Neural progenitor cell (in vitro differentiated cells): ENCODE measurements at regions not wholly inside any gene's neighbourhood (a gene's known extent, or its start where the extent isn't known, plus 50 kb on each side); places are given as distances from the start of the nearest gene placed in this dataset.

Experiments used
- DNase-seq: peaks from one replicate; pipeline ENCODE4 v3.0.0-alpha.2; 2016; ENCODE audit warnings: low spot score
- H2AFZ ChIP-seq: fragments of 200-600 bp; sonication (generic); replicated peaks from 2 replicates; pipeline ENCODE4 v1.6.1; 2016; ENCODE audit warnings: antibody characterized with exemption
- H3F3A ChIP-seq: fragments of 200-600 bp; sonication (generic); 2 replicates; pipeline ENCODE4 v1.6.1; 2016; ENCODE audit warnings: antibody characterized with exemption, low read depth
- H3K27ac ChIP-seq: fragments of 200-600 bp; sonication (generic); 2 replicates; pipeline ENCODE4 v1.5.1; 2016; ENCODE audit warnings: mild to moderate bottlenecking
- H3K27me3 ChIP-seq: fragments of 200-600 bp; sonication (generic); 2 replicates; pipeline ENCODE4 v1.6.1; 2016; ENCODE audit warnings: mild to moderate bottlenecking, moderate library complexity
- H3K36me3 ChIP-seq: fragments of 200-600 bp; sonication (generic); 2 replicates; pipeline ENCODE4 v1.5.1; 2016
- H3K4me1 ChIP-seq: fragments of 200-600 bp; sonication (generic); 2 replicates; pipeline ENCODE4 v1.6.1; 2016; ENCODE audit warnings: mixed run types
- H3K4me2 ChIP-seq: fragments of 200-600 bp; sonication (generic); 2 replicates; pipeline ENCODE4 v1.6.1; 2016
- H3K4me3 ChIP-seq: fragments of 200-600 bp; sonication (generic); 2 replicates; pipeline ENCODE4 v1.5.1; 2016
- H3K79me2 ChIP-seq: fragments of 200-600 bp; sonication (generic); 2 replicates; pipeline ENCODE4 v1.6.1; 2016; ENCODE audit warnings: low read depth
- H3K9ac ChIP-seq: fragments of 200-600 bp; sonication (generic); 2 replicates; pipeline ENCODE4 v1.6.1; 2016
- H3K9me3 ChIP-seq: fragments of 200-600 bp; sonication (generic); 2 replicates; pipeline ENCODE4 v1.5.1; 2016; ENCODE audit warnings: low read depth
- H4K20me1 ChIP-seq: fragments of 200-600 bp; sonication (generic); 2 replicates; pipeline ENCODE4 v1.6.1; 2016; ENCODE audit warnings: low read depth
- H3K27ac Mint-ChIP-seq: 3 replicates; pipeline ENCODE4 v1.8.0; 2021; ENCODE audit warnings: mixed read lengths
- H3K27me3 Mint-ChIP-seq: 2 replicates; pipeline ENCODE4 v1.8.0; 2022; ENCODE audit warnings: low read depth, mild to moderate bottlenecking, inconsistent platforms, moderate library complexity, mixed read lengths; ENCODE audit not compliant: insufficient read depth
- H3K36me3 Mint-ChIP-seq: 3 replicates; pipeline ENCODE4 v1.8.0; 2021; ENCODE audit warnings: mixed read lengths
- H3K4me1 Mint-ChIP-seq: 3 replicates; pipeline ENCODE4 v1.8.0; 2021; ENCODE audit warnings: mixed read lengths
- H3K4me3 Mint-ChIP-seq: 3 replicates; pipeline ENCODE4 v1.8.0; 2021; ENCODE audit warnings: mild to moderate bottlenecking, moderate library complexity, mixed read lengths
- H3K9me3 Mint-ChIP-seq: 3 replicates; pipeline ENCODE4 v1.8.0; 2020; ENCODE audit warnings: mixed read lengths
- EZH2 ChIP-seq: fragments of 200-600 bp; sonication (generic); IDR thresholded peaks from 2 replicates; pipeline ENCODE4 v1.6.1; 2017; ENCODE audit warnings: antibody characterized with exemption, mild to moderate bottlenecking, moderate library complexity
- EZH2phosphoT487 ChIP-seq: fragments of 200-600 bp; sonication (generic); IDR thresholded peaks from 2 replicates; pipeline ENCODE4 v1.6.1; 2017; ENCODE audit warnings: antibody characterized with exemption
- TF ChIP-seq, protein P1 (sequence below): fragments of 200-600 bp; sonication (generic); IDR thresholded peaks from 2 replicates; pipeline ENCODE4 v1.5.1; 2017; ENCODE audit warnings: antibody characterized with exemption, mild to moderate bottlenecking

DNA sequence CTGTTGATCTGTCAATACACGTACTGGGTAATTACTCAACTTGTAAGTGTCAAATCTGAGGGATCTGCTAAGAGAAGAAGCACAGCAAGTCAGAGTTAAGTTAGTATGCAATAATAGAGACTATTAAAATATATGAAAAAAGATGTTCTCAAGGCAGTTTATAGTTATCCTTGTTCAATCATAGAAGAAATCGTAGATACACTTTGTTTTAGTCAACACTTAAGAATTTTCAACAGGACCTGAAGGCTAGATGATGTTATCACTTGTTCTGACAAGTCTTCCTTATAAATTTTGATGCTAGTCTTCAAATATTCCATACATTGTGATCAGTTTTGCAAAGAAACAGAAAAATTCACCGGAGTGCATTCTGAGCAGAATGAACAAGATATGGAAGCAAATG, 91.1 kb upstream of the KCNQ5 start:
- no peaks in the 10 kb centered on the region for H3K79me2 ChIP-seq
- H3K27ac Mint-ChIP-seq = no peak overlapping the region

DNA sequence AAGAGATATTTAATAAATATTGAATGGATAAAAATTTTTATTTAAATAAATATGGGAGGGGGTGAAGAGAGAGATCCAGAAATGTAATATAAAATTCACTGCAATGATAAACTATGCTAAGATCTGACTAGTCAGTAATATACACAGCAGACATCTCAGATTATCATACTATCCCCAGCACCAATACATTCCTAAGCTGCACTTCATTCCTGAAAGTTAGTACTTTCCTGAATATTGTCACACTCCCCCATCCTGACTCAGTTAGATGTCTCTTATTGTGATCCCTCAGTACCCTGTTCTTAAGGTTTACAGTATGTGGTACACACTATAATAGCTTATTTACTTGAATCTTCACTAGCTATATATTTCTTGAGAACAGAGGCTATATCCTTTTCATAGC, 88.3 kb upstream of the KCNQ5 start:
- H3K27me3 ChIP-seq = no peaks in the 10 kb centered on the region
- H3K4me3 ChIP-seq = no peak overlapping the region
- Mint-ChIP-seq H3K4me3 (no peak overlapping the region), H3K9me3 (no peaks in the 10 kb centered on the region), H3K36me3 (no peaks in the 10 kb centered on the region), H3K27me3 (no peaks in the 10 kb centered on the region), H3K4me1 (no peaks in the 10 kb centered on the region), H3K27ac (no peak overlapping the region)
- H3K4me2 ChIP-seq = no peak overlapping the region
- no peaks in the 10 kb centered on the region for H3F3A ChIP-seq
- no peak overlapping the region for H3K27ac ChIP-seq
- TF ChIP-seq EZH2 = no peak
- TF ChIP-seq EZH2phosphoT487 = no peak
- H2AFZ ChIP-seq = no peak overlapping the region
- H3K36me3 ChIP-seq = no peaks in the 10 kb centered on the region
- no peak for DNase-seq
- H3K9ac ChIP-seq = no peak overlapping the region
- H4K20me1 ChIP-seq = no peaks in the 10 kb centered on the region
- no peaks in the 10 kb centered on the region for H3K79me2 ChIP-seq
- no peaks in the 10 kb centered on the region for H3K4me1 ChIP-seq
- no peaks in the 10 kb centered on the region for H3K9me3 ChIP-seq

More for the DNA sequence above, 91.1 kb upstream of the KCNQ5 start:
- no peaks in the 10 kb centered on the region for H3K9me3 Mint-ChIP-seq
- TF ChIP-seq EZH2phosphoT487 = no peak
- no peak for TF ChIP-seq EZH2
- TF ChIP-seq, protein P1, sequence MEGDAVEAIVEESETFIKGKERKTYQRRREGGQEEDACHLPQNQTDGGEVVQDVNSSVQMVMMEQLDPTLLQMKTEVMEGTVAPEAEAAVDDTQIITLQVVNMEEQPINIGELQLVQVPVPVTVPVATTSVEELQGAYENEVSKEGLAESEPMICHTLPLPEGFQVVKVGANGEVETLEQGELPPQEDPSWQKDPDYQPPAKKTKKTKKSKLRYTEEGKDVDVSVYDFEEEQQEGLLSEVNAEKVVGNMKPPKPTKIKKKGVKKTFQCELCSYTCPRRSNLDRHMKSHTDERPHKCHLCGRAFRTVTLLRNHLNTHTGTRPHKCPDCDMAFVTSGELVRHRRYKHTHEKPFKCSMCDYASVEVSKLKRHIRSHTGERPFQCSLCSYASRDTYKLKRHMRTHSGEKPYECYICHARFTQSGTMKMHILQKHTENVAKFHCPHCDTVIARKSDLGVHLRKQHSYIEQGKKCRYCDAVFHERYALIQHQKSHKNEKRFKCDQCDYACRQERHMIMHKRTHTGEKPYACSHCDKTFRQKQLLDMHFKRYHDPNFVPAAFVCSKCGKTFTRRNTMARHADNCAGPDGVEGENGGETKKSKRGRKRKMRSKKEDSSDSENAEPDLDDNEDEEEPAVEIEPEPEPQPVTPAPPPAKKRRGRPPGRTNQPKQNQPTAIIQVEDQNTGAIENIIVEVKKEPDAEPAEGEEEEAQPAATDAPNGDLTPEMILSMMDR = no peak
- H2AFZ ChIP-seq = no peak overlapping the region
- no peaks in the 10 kb centered on the region for H3F3A ChIP-seq
- DNase-seq = no peak
- H3K36me3 ChIP-seq = no peaks in the 10 kb centered on the region
- no peak overlapping the region for H3K9ac ChIP-seq
- no peak overlapping the region for H3K27ac ChIP-seq
- no peaks in the 10 kb centered on the region for H3K36me3 Mint-ChIP-seq
- H3K9me3 ChIP-seq = no peaks in the 10 kb centered on the region
- no peak overlapping the region for H3K4me3 Mint-ChIP-seq
- no peaks in the 10 kb centered on the region for H3K4me1 ChIP-seq
- H3K27me3 ChIP-seq = no peaks in the 10 kb centered on the region
- no peak overlapping the region for H3K4me3 ChIP-seq
- no peak overlapping the region for H3K4me2 ChIP-seq
- H3K27me3 Mint-ChIP-seq = no peaks in the 10 kb centered on the region
- no peaks in the 10 kb centered on the region for H3K4me1 Mint-ChIP-seq
- no peaks in the 10 kb centered on the region for H4K20me1 ChIP-seq

DNA sequence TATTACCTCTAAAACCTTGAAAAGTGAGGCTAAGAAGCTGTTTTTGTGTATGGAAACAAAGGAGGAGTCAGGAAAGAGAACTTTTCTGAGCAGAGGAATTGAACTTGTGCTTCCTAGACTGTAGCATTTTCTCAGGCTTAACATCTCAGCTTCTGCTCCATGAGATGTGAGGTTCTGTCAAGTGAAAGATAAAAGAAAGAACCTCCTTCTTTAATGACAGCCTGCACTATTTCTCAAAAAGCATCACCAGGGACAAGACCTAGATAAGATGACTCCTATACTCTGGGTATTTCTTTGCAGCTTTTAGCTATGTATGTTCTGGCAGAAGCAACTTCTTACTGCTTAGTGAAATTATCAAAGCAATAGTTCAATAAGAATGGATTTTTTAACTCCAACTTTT, 87.6 kb upstream of the KCNQ5 start:
- Histone ChIP-seq H3K36me3 (no peaks in the 10 kb centered on the region), H3F3A (no peaks in the 10 kb centered on the region), H3K4me3 (no peak overlapping the region), H2AFZ (no peak overlapping the region), H3K9me3 (no peaks in the 10 kb centered on the region), H3K4me1 (no peaks in the 10 kb centered on the region), H3K9ac (no peak overlapping the region), H3K27ac (no peak overlapping the region), H3K27me3 (no peaks in the 10 kb centered on the region), H3K79me2 (no peaks in the 10 kb centered on the region), H4K20me1 (no peaks in the 10 kb centered on the region), H3K4me2 (no peak overlapping the region)
- Mint-ChIP-seq H3K4me1 (no peaks in the 10 kb centered on the region), H3K4me3 (no peak overlapping the region), H3K9me3 (no peaks in the 10 kb centered on the region), H3K27me3 (no peaks in the 10 kb centered on the region), H3K36me3 (no peaks in the 10 kb centered on the region), H3K27ac (no peak overlapping the region)
- no peak for TF ChIP-seq EZH2phosphoT487
- TF ChIP-seq, protein P1 = no peak
- no peak for TF ChIP-seq EZH2
- no peak for DNase-seq

DNA sequence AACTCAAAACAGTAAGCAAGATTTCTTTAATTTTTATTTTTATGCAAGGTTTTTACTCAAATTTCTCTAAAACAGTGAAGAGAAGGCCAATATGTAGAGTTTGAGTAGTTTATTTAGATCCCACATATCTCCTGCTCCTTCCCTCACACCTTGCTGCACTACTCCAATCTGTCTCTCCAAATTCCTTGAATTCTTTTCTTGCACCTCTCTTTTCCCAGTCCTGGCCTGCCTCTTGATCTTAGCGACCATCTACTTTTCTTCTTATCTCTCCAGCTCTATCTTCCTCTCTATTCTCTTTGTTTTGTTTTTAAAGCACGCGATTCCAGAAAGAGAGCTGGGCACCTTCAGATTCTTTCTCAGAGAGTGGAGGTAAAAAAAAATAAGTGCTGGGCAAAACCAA, 86.7 kb upstream of the KCNQ5 start:
- DNase-seq = no peak
- Histone ChIP-seq H3K36me3 (no peaks in the 10 kb centered on the region), H2AFZ (no peak overlapping the region), H3K4me3 (no peak overlapping the region), H3K4me1 (no peaks in the 10 kb centered on the region), H4K20me1 (no peaks in the 10 kb centered on the region), H3K4me2 (no peak overlapping the region), H3K27me3 (no peaks in the 10 kb centered on the region), H3F3A (no peaks in the 10 kb centered on the region), H3K79me2 (no peaks in the 10 kb centered on the region), H3K9me3 (no peaks in the 10 kb centered on the region), H3K9ac (no peak overlapping the region), H3K27ac (no peak overlapping the region)
- Mint-ChIP-seq H3K27me3 (no peaks in the 10 kb centered on the region), H3K27ac (no peak overlapping the region), H3K4me3 (no peak overlapping the region), H3K4me1 (no peaks in the 10 kb centered on the region), H3K36me3 (no peaks in the 10 kb centered on the region), H3K9me3 (no peaks in the 10 kb centered on the region)
- TF ChIP-seq EZH2phosphoT487 (no peak), EZH2 (no peak)
- TF ChIP-seq, protein P1 = no peak
